HFF-Myc (cell line): ENCODE measurements at regions not wholly inside any gene's neighbourhood (a gene's known extent, or its start where the extent isn't known, plus 50 kb on each side); places are given as distances from the start of the nearest gene placed in this dataset.

Experiments used
- DNase-seq: peaks from one replicate; pipeline ENCODE4 v3.0.0-alpha.2; 2011; ENCODE audit warnings: low read depth; ENCODE audit errors: extremely low read depth
- H3K4me3 ChIP-seq: replicated peaks from 2 replicates; pipeline ENCODE4 v1.5.1; 2011; ENCODE audit warnings: low read depth, mild to moderate bottlenecking, control low read depth, low read length
- CTCF ChIP-seq: IDR thresholded peaks from 2 replicates; pipeline ENCODE4 v1.5.1; 2012; ENCODE audit warnings: mild to moderate bottlenecking, low read depth, low read length, control low read depth; ENCODE audit errors: missing control alignments

DNA sequence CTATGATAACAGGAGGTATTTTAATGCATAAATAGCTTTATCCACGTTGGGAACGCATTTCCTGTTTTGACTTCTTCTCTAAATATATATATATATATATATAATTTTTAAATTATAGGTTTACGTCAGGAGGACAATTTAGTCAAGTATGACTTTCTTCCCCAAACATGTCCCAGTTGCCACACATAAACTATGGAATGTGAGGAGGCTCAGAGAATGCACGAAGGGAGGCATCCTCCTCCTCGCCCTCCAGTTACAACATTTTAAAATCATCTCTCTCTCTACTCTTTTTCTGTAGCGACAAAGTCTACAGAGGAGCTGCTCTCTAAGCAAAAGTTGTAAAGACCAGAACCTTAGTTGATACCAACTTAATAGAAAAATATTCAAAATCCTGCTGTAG, 106.9 kb upstream of the LYZL1 start:
- H3K4me3 ChIP-seq, result no peak overlapping the region
- no peak for DNase-seq
- TF ChIP-seq CTCF, result no peak

GRCh38 chr10:29183301-29183945, 105.4 kb upstream of the LYZL1 start:
- no peak overlapping the region for H3K4me3 ChIP-seq
- DNase-seq, result no peak
- no peak for TF ChIP-seq CTCF

GRCh38 chr10:29184205-29185000, 104.5 kb upstream of the LYZL1 start:
- no peak for DNase-seq
- H3K4me3 ChIP-seq, result no peak overlapping the region
- TF ChIP-seq CTCF, result no peak

DNA sequence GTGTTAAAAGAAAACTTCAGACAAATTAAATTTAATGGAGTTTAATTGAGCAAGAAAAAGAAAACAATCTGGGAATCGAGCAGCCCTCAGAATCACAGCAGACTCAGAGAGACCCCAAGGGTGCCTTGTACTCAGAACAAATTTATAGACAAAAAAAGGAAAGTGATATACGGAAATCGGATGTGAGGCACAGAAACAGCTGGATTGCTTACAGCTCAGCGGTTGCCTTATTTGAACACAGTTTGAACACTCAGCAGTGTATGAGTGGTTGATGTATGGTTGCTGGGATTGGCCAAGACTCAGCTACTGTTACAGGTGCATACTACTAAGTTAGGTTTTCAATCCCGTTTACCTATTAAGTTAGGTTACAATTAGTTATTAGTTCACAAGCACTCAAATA, 103.8 kb upstream of the LYZL1 start:
- H3K4me3 ChIP-seq, result no peak overlapping the region
- no peak for TF ChIP-seq CTCF
- DNase-seq, result no peak

DNA sequence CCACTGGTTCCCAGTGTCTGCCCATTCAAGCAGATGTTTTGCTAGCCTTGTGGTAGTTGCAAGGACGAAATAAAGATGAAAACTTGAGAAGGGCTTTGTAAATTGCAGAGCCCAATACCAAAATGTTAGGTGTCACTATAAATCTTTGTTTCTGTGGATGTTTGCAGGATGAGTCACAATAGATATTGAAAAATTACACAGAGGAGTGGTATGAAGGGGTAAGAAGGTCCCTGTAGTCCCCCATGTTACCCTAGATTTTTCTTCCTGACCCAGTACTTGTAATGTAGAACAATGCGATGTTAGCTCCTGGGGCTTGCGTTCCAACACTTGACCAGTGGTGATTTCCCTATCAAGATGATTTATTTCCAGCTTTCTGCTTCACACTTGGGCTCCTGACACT, 102.6 kb upstream of the LYZL1 start:
- no peak overlapping the region for H3K4me3 ChIP-seq
- DNase-seq, result no peak
- no peak for TF ChIP-seq CTCF

GRCh38 chr10:29189256-29189655, 99.6 kb upstream of the LYZL1 start:
- DNase-seq, result peak; percentile 7
- H3K4me3 ChIP-seq, result no peak overlapping the region
- no peak for TF ChIP-seq CTCF
